ENCODE measurements at regions not wholly inside any gene's neighbourhood (a gene's known extent, or its start where the extent isn't known, plus 50 kb on each side); places are given as distances from the start of the nearest gene placed in this dataset.

DNA sequence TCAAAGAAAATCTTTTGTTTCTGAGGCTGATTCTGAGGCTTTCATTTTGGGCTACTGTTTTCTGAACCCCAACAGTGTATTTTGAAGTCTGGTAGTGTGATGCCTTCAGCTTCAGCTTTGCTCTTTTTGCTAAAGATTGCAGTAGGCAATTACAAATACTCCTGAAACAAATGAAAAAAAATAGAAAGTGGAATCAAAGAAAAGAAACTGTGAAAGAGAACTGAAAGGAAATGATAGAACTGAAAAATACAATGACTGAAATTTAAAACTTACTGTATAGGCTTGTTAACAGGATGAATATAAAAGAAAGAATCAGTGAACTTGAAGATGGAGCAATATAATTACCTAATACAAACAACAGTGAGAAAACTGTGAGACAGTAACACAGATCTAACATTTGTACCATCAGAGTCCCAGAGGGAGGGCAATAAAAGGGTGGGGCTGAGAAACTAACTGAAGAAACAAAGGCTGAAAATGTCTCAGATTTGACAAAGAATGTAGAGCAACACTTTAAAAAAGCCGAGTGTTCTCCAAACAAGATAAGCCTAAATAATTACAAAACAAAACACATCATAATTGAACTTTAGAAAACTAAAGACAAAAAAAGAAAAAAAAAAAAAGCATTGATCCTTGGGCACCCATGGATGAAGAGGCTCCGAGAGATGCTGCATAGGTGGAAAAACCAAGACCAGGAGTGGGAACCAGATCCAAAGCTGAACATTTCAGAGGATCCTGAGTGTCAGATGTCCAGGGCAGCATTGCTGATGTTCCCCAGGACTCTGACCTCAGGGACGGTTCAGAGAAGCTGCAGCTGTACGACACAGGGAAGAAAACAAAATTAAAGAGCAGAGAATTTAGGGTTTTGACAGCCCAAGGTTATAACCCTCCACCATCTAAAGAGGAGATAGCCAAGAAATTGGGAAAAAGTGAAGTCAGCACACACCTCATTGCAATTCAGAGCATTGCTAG, 223.2 kb upstream of the IGFBP3 start:
- Histone ChIP-seq H3K4me1 (ENCODE audit: insufficient read depth) (peaks cover 13% of the 10 kb centered on the region), H3K36me3 (ENCODE audit: insufficient read depth) (no peaks in the 10 kb centered on the region), H3K79me2 (replicated peaks; ENCODE audit: insufficient read depth) (no peaks in the 10 kb centered on the region), H3K9me2 (ENCODE audit: insufficient read depth) (peaks cover 2% of the 10 kb centered on the region; the same call in 1 of the 2 replicates), H3K27ac (ENCODE audit: low read depth) (peak overlapping the region; percentile 81), H4K20me1 (replicated peaks; ENCODE audit: insufficient read depth) (no peaks in the 10 kb centered on the region), H3K27me3 (ENCODE audit: insufficient read depth) (no peaks in the 10 kb centered on the region), H3K4me2 (no peak overlapping the region), H3F3A (replicated peaks; ENCODE audit: low read depth) (no peaks in the 10 kb centered on the region), H2AFZ (peak overlapping the region; percentile 52; the same call in 1 of the 2 replicates), H3K4me3 (no peak overlapping the region)
- TF ChIP-seq CREB1 (CRISPR knock-in tag; IDR thresholded peaks at IDR 0.05; ENCODE audit: low read depth) (no peak), JUNB (IDR thresholded peaks at IDR 0.05; ENCODE audit: unreplicated experiment) (no peak), ZNF114 (CRISPR knock-in tag; IDR thresholded peaks at IDR 0.05) (no peak)
- TF ChIP-seq, protein P1, sequence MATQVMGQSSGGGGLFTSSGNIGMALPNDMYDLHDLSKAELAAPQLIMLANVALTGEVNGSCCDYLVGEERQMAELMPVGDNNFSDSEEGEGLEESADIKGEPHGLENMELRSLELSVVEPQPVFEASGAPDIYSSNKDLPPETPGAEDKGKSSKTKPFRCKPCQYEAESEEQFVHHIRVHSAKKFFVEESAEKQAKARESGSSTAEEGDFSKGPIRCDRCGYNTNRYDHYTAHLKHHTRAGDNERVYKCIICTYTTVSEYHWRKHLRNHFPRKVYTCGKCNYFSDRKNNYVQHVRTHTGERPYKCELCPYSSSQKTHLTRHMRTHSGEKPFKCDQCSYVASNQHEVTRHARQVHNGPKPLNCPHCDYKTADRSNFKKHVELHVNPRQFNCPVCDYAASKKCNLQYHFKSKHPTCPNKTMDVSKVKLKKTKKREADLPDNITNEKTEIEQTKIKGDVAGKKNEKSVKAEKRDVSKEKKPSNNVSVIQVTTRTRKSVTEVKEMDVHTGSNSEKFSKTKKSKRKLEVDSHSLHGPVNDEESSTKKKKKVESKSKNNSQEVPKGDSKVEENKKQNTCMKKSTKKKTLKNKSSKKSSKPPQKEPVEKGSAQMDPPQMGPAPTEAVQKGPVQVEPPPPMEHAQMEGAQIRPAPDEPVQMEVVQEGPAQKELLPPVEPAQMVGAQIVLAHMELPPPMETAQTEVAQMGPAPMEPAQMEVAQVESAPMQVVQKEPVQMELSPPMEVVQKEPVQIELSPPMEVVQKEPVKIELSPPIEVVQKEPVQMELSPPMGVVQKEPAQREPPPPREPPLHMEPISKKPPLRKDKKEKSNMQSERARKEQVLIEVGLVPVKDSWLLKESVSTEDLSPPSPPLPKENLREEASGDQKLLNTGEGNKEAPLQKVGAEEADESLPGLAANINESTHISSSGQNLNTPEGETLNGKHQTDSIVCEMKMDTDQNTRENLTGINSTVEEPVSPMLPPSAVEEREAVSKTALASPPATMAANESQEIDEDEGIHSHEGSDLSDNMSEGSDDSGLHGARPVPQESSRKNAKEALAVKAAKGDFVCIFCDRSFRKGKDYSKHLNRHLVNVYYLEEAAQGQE (IDR thresholded peaks at IDR 0.05; ENCODE audit: unreplicated experiment), result no peak
- peak overlapping the region; percentile 53; the same call in 1 of the 2 replicates for H3K27ac Mint-ChIP-seq
- no peaks in the 10 kb centered on the region; the same call in 2 of the 3 replicates for H3K9me3 Mint-ChIP-seq
- H3K4me3 Mint-ChIP-seq, result no peak overlapping the region
- H3K27me3 Mint-ChIP-seq (ENCODE audit: insufficient read depth, low read depth, poor library complexity), result peaks cover 2% of the 10 kb centered on the region
- H3K36me3 Mint-ChIP-seq (ENCODE audit: low read depth), result no peaks in the 10 kb centered on the region
- DNase-seq (ENCODE audit: low spot score) (no peak), ATAC-seq (no peak)
- peaks cover 29% of the 10 kb centered on the region for H3K4me1 Mint-ChIP-seq

DNA sequence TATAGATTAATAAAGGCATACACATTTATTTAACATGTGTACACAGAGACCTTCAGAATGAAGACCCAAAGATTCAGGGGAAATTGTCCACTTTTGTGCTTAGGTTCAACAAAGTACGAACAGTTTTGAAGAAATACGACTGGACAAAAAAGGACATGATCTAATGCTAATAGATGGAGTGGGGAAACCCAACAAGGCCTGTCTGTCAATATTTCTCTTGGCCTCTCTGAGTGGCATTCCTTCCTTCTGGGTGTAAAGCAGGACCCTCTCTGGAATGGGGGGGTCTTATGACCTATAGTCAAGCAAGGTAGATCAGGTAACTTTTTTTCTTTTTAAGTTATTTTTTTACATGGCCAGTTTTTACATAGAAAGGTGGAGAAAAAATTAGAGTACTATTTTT, 222.3 kb upstream of the IGFBP3 start:
- no peak for DNase-seq (ENCODE audit: low spot score)
- no peaks in the 10 kb centered on the region for H4K20me1 ChIP-seq (replicated peaks; ENCODE audit: insufficient read depth)
- H3K4me3 ChIP-seq, result no peak overlapping the region
- Mint-ChIP-seq H3K36me3 (ENCODE audit: low read depth) (no peaks in the 10 kb centered on the region), H3K4me1 (peaks cover 30% of the 10 kb centered on the region), H3K9me3 (no peaks in the 10 kb centered on the region; the same call in 2 of the 3 replicates), H3K4me3 (no peak overlapping the region), H3K27me3 (ENCODE audit: insufficient read depth, low read depth, poor library complexity) (peaks cover 2% of the 10 kb centered on the region), H3K27ac (no peak overlapping the region)
- H3K27me3 ChIP-seq (ENCODE audit: insufficient read depth), result no peaks in the 10 kb centered on the region
- no peak overlapping the region for H3K27ac ChIP-seq (ENCODE audit: low read depth)
- no peak overlapping the region for H2AFZ ChIP-seq
- no peaks in the 10 kb centered on the region for H3F3A ChIP-seq (replicated peaks; ENCODE audit: low read depth)
- no peaks in the 10 kb centered on the region for H3K79me2 ChIP-seq (replicated peaks; ENCODE audit: insufficient read depth)
- no peaks in the 10 kb centered on the region for H3K9me2 ChIP-seq (ENCODE audit: insufficient read depth)
- H3K36me3 ChIP-seq (ENCODE audit: insufficient read depth), result no peaks in the 10 kb centered on the region
- H3K4me1 ChIP-seq (ENCODE audit: insufficient read depth), result peaks cover 13% of the 10 kb centered on the region
- no peak for ATAC-seq
- no peak overlapping the region for H3K4me2 ChIP-seq
- TF ChIP-seq, protein P2, sequence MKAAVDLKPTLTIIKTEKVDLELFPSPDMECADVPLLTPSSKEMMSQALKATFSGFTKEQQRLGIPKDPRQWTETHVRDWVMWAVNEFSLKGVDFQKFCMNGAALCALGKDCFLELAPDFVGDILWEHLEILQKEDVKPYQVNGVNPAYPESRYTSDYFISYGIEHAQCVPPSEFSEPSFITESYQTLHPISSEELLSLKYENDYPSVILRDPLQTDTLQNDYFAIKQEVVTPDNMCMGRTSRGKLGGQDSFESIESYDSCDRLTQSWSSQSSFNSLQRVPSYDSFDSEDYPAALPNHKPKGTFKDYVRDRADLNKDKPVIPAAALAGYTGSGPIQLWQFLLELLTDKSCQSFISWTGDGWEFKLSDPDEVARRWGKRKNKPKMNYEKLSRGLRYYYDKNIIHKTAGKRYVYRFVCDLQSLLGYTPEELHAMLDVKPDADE (IDR thresholded peaks at IDR 0.05), result no peak
- TF ChIP-seq ZNF114 (CRISPR knock-in tag; IDR thresholded peaks at IDR 0.05), result no peak
- TF ChIP-seq EZH2 (IDR thresholded peaks at IDR 0.05; ENCODE audit: low read depth, unreplicated experiment), result no peak
- no peak for TF ChIP-seq JUNB (IDR thresholded peaks at IDR 0.05; ENCODE audit: unreplicated experiment)
- TF ChIP-seq, protein P1 (IDR thresholded peaks at IDR 0.05; ENCODE audit: unreplicated experiment), result no peak
- no peak for TF ChIP-seq POLR2AphosphoS5 (IDR thresholded peaks at IDR 0.05; ENCODE audit: low read depth)
- no peak for TF ChIP-seq NANOG (IDR thresholded peaks at IDR 0.05; ENCODE audit: borderline replicate concordance)
- no peak for TF ChIP-seq CREB1 (CRISPR knock-in tag; IDR thresholded peaks at IDR 0.05; ENCODE audit: low read depth)
- TF ChIP-seq STAT1 (IDR thresholded peaks at IDR 0.05; ENCODE audit: unreplicated experiment), result no peak
